COLO668 (cell line): ENCODE measurements at regions not wholly inside any gene's neighbourhood (a gene's known extent, or its start where the extent isn't known, plus 50 kb on each side); places are given as distances from the start of the nearest gene placed in this dataset.

Experiments used
- DNase-seq: peaks from one replicate; lab custom pipeline; 2025; ENCODE audit not compliant: unreplicated experiment; lab: John Stamatoyannopoulos, UW

DNA sequence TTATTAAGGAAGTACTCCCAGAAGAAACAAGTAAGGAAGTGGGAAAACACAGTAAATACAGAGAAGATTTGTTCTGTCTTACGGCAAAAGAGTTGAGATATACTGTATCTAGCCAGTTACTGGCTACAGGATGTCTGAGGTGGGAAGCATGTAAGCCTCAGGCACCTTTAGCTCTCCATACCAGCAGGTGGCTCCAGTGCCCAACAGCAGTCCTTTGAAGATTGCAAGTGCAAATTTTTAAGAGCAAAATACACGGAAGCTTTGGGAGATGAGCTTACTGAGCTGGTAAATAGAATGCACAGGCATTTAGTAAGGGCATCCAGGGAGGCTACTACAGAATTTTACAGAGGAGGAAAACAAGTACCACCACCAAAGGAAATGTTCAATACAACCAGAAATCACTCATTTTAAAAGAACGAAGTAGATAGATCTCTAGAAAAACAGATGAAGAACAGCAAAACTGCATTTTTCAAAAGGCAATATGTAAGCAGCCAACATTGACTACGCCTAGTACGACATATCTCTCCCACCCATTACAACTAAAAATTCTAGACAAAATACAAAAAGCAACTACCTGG is 57.9 kb upstream of the VSTM2B start:
- peak; percentile 18 for DNase-seq

GRCh38 chr19:29475469-29475868 is 50.3 kb upstream of the VSTM2B start:
- DNase-seq = no peak
